HG02943 (cell line): ENCODE measurements at regions not wholly inside any gene's neighbourhood (a gene's known extent, or its start where the extent isn't known, plus 50 kb on each side); places are given as distances from the start of the nearest gene placed in this dataset.

Experiments
- ATAC-seq: cut with Tn5 transposase; IDR thresholded peaks from one replicate; pipeline ENCODE4 v1.9.1; 2021; ENCODE audit warnings: mild to moderate bottlenecking, low read depth, moderate library complexity; ENCODE audit not compliant: unreplicated experiment

DNA sequence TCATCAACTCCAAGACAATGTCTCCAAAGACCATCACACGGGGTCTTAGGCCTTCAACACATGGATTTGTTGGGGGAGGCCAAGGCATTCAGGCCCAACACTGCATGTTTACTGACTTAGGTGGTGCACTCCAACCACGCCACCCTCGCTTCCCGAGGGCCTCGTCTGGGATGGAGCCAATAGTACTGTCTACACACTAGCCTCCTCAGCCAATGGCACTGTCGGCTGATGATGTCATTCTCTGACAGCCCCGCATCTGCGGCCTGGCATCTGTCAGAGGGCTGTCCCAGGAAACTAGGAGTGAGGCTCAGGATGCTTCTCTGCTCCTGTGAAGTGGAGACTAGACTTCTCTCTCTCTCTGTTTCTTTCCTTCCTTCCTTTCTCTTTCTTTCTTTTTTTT, 96.6 kb downstream of the TEX26 start:
- ATAC-seq = no peak

DNA sequence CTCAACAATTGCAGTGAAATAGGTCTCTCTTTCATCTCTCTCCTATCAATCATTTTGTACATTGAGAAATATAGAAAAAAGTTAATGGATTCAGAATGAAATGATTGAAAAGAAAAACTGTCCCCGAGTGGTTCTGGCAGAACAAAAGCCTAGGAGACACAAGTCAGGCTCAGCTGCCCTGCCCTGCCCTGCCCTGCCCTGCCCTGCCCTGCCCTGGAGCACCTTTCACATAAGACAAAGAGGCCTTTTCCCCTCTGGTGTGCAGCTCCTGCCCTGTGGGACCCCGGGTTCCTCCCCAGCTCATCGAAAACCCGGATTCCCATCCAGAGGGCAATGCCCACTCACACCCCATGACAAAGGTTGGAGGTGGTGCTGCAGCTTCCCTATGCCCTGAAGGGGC, 94.7 kb downstream of the TEX26 start:
- no peak for ATAC-seq
